ENCODE measurements at regions not wholly inside any gene's neighbourhood (a gene's known extent, or its start where the extent isn't known, plus 50 kb on each side); places are given as distances from the start of the nearest gene placed in this dataset.

GRCh38 chr4:11328401-11328800, 100.3 kb downstream of the HS3ST1 start:
- in situ Hi-C loops (cut with MboI; ENCODE audit: low sequenced_read_pairs, unreplicated experiment), result no loop called here
- no peak for DNase-seq (ENCODE audit: low spot score)
- TF ChIP-seq CTCF (IDR thresholded peaks at IDR 0.05; ENCODE audit: borderline replicate concordance, control extremely low read depth, extremely low read depth, insufficient read depth, missing control alignments), result no peak

- DNase-seq (ENCODE audit: low spot score), result no peak
- TF ChIP-seq CTCF (IDR thresholded peaks at IDR 0.05; ENCODE audit: borderline replicate concordance, control extremely low read depth, extremely low read depth, insufficient read depth, missing control alignments), result no peak
- in situ Hi-C loops (cut with MboI; ENCODE audit: low sequenced_read_pairs, unreplicated experiment), result no loop called here
These were observed 102.7 kb downstream of the HS3ST1 start for GRCh38 chr4:11326021-11326420.

DNA sequence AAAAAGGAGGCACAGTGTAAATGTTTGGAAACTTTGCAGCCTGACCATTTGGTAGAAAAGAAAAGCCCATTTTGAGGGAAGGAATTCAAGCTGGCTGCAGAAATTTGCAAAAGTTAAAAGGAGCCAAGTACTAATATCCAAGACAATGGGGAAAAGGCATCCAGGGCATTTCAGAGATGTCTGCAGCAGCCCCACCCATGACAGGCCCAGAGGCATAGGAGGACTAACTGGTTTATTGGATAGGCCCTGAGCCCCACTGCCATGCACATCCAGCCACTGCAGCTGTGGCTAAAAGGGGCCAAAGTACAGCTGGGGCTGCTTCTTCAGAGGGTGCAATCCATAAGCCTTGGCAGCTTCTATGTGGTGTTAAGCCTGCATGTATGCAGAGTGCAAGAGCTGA, 104.9 kb downstream of the HS3ST1 start:
- TF ChIP-seq CTCF (IDR thresholded peaks at IDR 0.05; ENCODE audit: borderline replicate concordance, control extremely low read depth, extremely low read depth, insufficient read depth, missing control alignments), result no peak
- no peak for DNase-seq (ENCODE audit: low spot score)
- in situ Hi-C loops (cut with MboI; ENCODE audit: low sequenced_read_pairs, unreplicated experiment), result no loop called here

- no peak for DNase-seq (ENCODE audit: low spot score)
- no peak for TF ChIP-seq CTCF (IDR thresholded peaks at IDR 0.05; ENCODE audit: borderline replicate concordance, control extremely low read depth, extremely low read depth, insufficient read depth, missing control alignments)
- in situ Hi-C loops (cut with MboI; ENCODE audit: low sequenced_read_pairs, unreplicated experiment), result no loop called here
These were observed 115.3 kb downstream of the HS3ST1 start for GRCh38 chr4:11313157-11313943.

GRCh38 chr4:11312389-11312788, 116.3 kb downstream of the HS3ST1 start:
- in situ Hi-C loops (cut with MboI; ENCODE audit: low sequenced_read_pairs, unreplicated experiment), result no loop called here
- no peak for TF ChIP-seq CTCF (IDR thresholded peaks at IDR 0.05; ENCODE audit: borderline replicate concordance, control extremely low read depth, extremely low read depth, insufficient read depth, missing control alignments)
- DNase-seq (ENCODE audit: low spot score), result no peak

GRCh38 chr4:11301075-11301660, 127.5 kb downstream of the HS3ST1 start:
- no peak for TF ChIP-seq CTCF (IDR thresholded peaks at IDR 0.05; ENCODE audit: borderline replicate concordance, control extremely low read depth, extremely low read depth, insufficient read depth, missing control alignments)
- in situ Hi-C loops (cut with MboI; ENCODE audit: low sequenced_read_pairs, unreplicated experiment), result no loop called here
- DNase-seq (ENCODE audit: low spot score), result no peak
